Neural progenitor cell (in vitro differentiated cells): ENCODE measurements at regions not wholly inside any gene's neighbourhood (a gene's known extent, or its start where the extent isn't known, plus 50 kb on each side); places are given as distances from the start of the nearest gene placed in this dataset.
"Not testable (repeated sequence)": the region's sequence is repeated elsewhere in the genome, so short reads cannot be mapped to it uniquely, and the experiment has no call there.

ENCODE experiments used
- DNase-seq: peaks from one replicate; pipeline ENCODE4 v3.0.0-alpha.2; 2016; ENCODE audit warnings: low spot score
- H2AFZ ChIP-seq: fragments of 200-600 bp; sonication (generic); replicated peaks from 2 replicates; pipeline ENCODE4 v1.6.1; 2016; ENCODE audit warnings: antibody characterized with exemption
- H3F3A ChIP-seq: fragments of 200-600 bp; sonication (generic); 2 replicates; pipeline ENCODE4 v1.6.1; 2016; ENCODE audit warnings: antibody characterized with exemption, low read depth
- H3K27ac ChIP-seq: fragments of 200-600 bp; sonication (generic); 2 replicates; pipeline ENCODE4 v1.5.1; 2016; ENCODE audit warnings: mild to moderate bottlenecking
- H3K27me3 ChIP-seq: fragments of 200-600 bp; sonication (generic); 2 replicates; pipeline ENCODE4 v1.6.1; 2016; ENCODE audit warnings: mild to moderate bottlenecking, moderate library complexity
- H3K36me3 ChIP-seq: fragments of 200-600 bp; sonication (generic); 2 replicates; pipeline ENCODE4 v1.5.1; 2016
- H3K4me1 ChIP-seq: fragments of 200-600 bp; sonication (generic); 2 replicates; pipeline ENCODE4 v1.6.1; 2016; ENCODE audit warnings: mixed run types
- H3K4me2 ChIP-seq: fragments of 200-600 bp; sonication (generic); 2 replicates; pipeline ENCODE4 v1.6.1; 2016
- H3K4me3 ChIP-seq: fragments of 200-600 bp; sonication (generic); 2 replicates; pipeline ENCODE4 v1.5.1; 2016
- H3K79me2 ChIP-seq: fragments of 200-600 bp; sonication (generic); 2 replicates; pipeline ENCODE4 v1.6.1; 2016; ENCODE audit warnings: low read depth
- H3K9ac ChIP-seq: fragments of 200-600 bp; sonication (generic); 2 replicates; pipeline ENCODE4 v1.6.1; 2016
- H3K9me3 ChIP-seq: fragments of 200-600 bp; sonication (generic); 2 replicates; pipeline ENCODE4 v1.5.1; 2016; ENCODE audit warnings: low read depth
- H4K20me1 ChIP-seq: fragments of 200-600 bp; sonication (generic); 2 replicates; pipeline ENCODE4 v1.6.1; 2016; ENCODE audit warnings: low read depth
- H3K27ac Mint-ChIP-seq: 3 replicates; pipeline ENCODE4 v1.8.0; 2021; ENCODE audit warnings: mixed read lengths
- H3K27me3 Mint-ChIP-seq: 2 replicates; pipeline ENCODE4 v1.8.0; 2022; ENCODE audit warnings: low read depth, mild to moderate bottlenecking, inconsistent platforms, moderate library complexity, mixed read lengths; ENCODE audit not compliant: insufficient read depth
- H3K36me3 Mint-ChIP-seq: 3 replicates; pipeline ENCODE4 v1.8.0; 2021; ENCODE audit warnings: mixed read lengths
- H3K4me1 Mint-ChIP-seq: 3 replicates; pipeline ENCODE4 v1.8.0; 2021; ENCODE audit warnings: mixed read lengths
- H3K4me3 Mint-ChIP-seq: 3 replicates; pipeline ENCODE4 v1.8.0; 2021; ENCODE audit warnings: mild to moderate bottlenecking, moderate library complexity, mixed read lengths
- H3K9me3 Mint-ChIP-seq: 3 replicates; pipeline ENCODE4 v1.8.0; 2020; ENCODE audit warnings: mixed read lengths
- CTCF ChIP-seq: fragments of 200-600 bp; sonication (generic); IDR thresholded peaks from 2 replicates; pipeline ENCODE4 v1.5.1; 2017; ENCODE audit warnings: antibody characterized with exemption, mild to moderate bottlenecking
- EZH2 ChIP-seq: fragments of 200-600 bp; sonication (generic); IDR thresholded peaks from 2 replicates; pipeline ENCODE4 v1.6.1; 2017; ENCODE audit warnings: antibody characterized with exemption, mild to moderate bottlenecking, moderate library complexity
- EZH2phosphoT487 ChIP-seq: fragments of 200-600 bp; sonication (generic); IDR thresholded peaks from 2 replicates; pipeline ENCODE4 v1.6.1; 2017; ENCODE audit warnings: antibody characterized with exemption

DNA sequence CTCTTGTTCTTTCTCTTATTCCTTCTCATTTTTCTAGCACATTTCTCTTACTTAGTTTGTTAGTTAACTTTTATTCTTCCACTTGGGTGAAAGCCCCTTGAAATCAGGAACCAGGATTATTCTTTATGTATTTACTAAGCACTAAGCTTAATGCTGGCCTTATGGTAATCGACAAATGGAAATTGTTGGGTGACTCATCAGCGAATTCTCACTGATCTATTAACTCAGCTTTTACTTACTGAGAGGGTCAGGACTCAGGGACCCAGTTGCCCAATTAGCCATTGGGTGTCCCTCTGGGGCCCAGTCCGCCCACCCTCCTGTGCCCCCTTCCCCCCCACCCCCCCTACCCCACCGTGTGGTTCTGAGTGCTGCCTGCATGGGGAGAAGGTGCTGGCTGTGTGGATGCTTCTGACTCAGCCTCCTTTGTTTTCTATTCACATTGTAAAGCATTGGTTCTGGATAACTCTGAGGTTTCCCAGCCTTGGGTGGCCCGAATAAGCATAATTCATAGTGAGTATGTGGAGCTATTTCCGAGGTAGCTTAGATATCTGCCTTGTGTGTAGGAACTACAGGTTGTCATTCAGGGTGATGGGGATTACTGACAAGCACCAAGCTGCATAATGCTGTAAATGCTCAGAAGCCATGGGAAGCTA lies 240.9 kb downstream of the FGF9 start:
- no peak overlapping the region for H3K27ac ChIP-seq
- H3F3A ChIP-seq: no peaks in the 10 kb centered on the region
- no peaks in the 10 kb centered on the region for H3K27me3 ChIP-seq
- H3K9me3 ChIP-seq: no peaks in the 10 kb centered on the region
- H3K4me1 Mint-ChIP-seq: peaks cover 10% of the 10 kb centered on the region
- no peaks in the 10 kb centered on the region for H3K4me1 ChIP-seq
- H3K9ac ChIP-seq: no peak overlapping the region
- H3K4me3 Mint-ChIP-seq: no peak overlapping the region
- TF ChIP-seq EZH2: no peak
- no peak for TF ChIP-seq CTCF
- H3K4me2 ChIP-seq: no peak overlapping the region
- peaks cover 4% of the 10 kb centered on the region for H3K9me3 Mint-ChIP-seq
- DNase-seq: no peak
- no peaks in the 10 kb centered on the region for H3K36me3 ChIP-seq
- no peaks in the 10 kb centered on the region for H3K36me3 Mint-ChIP-seq
- H3K4me3 ChIP-seq: no peak overlapping the region
- no peaks in the 10 kb centered on the region for H4K20me1 ChIP-seq
- H3K79me2 ChIP-seq: no peaks in the 10 kb centered on the region
- no peak overlapping the region for H2AFZ ChIP-seq
- no peak overlapping the region for H3K27ac Mint-ChIP-seq
- peaks cover 7% of the 10 kb centered on the region for H3K27me3 Mint-ChIP-seq

- Mint-ChIP-seq H3K4me1 (peaks cover 10% of the 10 kb centered on the region), H3K27me3 (peaks cover 7% of the 10 kb centered on the region), H3K27ac (no peak overlapping the region), H3K4me3 (no peak overlapping the region), H3K36me3 (no peaks in the 10 kb centered on the region), H3K9me3 (peaks cover 4% of the 10 kb centered on the region)
- DNase-seq: peak; percentile 68
- Histone ChIP-seq H3K36me3 (no peaks in the 10 kb centered on the region), H3K4me3 (no peak overlapping the region), H3K27ac (no peak overlapping the region), H3K4me1 (no peaks in the 10 kb centered on the region), H3F3A (no peaks in the 10 kb centered on the region), H2AFZ (peak overlapping the region; percentile 60), H3K79me2 (no peaks in the 10 kb centered on the region), H4K20me1 (no peaks in the 10 kb centered on the region), H3K27me3 (no peaks in the 10 kb centered on the region), H3K9me3 (no peaks in the 10 kb centered on the region), H3K4me2 (no peak overlapping the region), H3K9ac (no peak overlapping the region)
- TF ChIP-seq CTCF (peak; percentile 71), EZH2 (no peak)
Measured at GRCh38 chr13:21913010-21913409, 242.1 kb downstream of the FGF9 start.

GRCh38 chr13:21917086-21918015 lies 246.5 kb downstream of the FGF9 start:
- no peak overlapping the region for H3K27ac Mint-ChIP-seq
- no peak overlapping the region for H3K4me2 ChIP-seq
- no peak overlapping the region for H3K4me3 Mint-ChIP-seq
- no peaks in the 10 kb centered on the region for H3K36me3 Mint-ChIP-seq
- no peaks in the 10 kb centered on the region for H3K4me1 Mint-ChIP-seq
- H3F3A ChIP-seq: no peaks in the 10 kb centered on the region
- H3K4me3 ChIP-seq: no peak overlapping the region
- no peak overlapping the region for H3K27ac ChIP-seq
- no peaks in the 10 kb centered on the region for H3K9me3 ChIP-seq
- no peaks in the 10 kb centered on the region for H4K20me1 ChIP-seq
- H2AFZ ChIP-seq: no peak overlapping the region
- H3K9ac ChIP-seq: no peak overlapping the region
- H3K27me3 Mint-ChIP-seq: peaks cover 2% of the 10 kb centered on the region
- no peak for TF ChIP-seq EZH2
- no peak for TF ChIP-seq EZH2phosphoT487
- TF ChIP-seq CTCF: no peak
- no peak for DNase-seq
- H3K36me3 ChIP-seq: no peaks in the 10 kb centered on the region
- H3K4me1 ChIP-seq: no peaks in the 10 kb centered on the region
- H3K79me2 ChIP-seq: no peaks in the 10 kb centered on the region
- H3K9me3 Mint-ChIP-seq: peaks cover 7% of the 10 kb centered on the region
- no peaks in the 10 kb centered on the region for H3K27me3 ChIP-seq

GRCh38 chr13:21920802-21921201 lies 249.9 kb downstream of the FGF9 start:
- not testable (repeated sequence) for H3K9me3 Mint-ChIP-seq, H3K9me3 ChIP-seq, H3K4me3 ChIP-seq, H3K36me3 Mint-ChIP-seq, H3K27ac Mint-ChIP-seq, H3F3A ChIP-seq, H3K27ac ChIP-seq, H3K4me3 Mint-ChIP-seq, H3K27me3 ChIP-seq, H3K4me2 ChIP-seq, DNase-seq, H3K79me2 ChIP-seq, H4K20me1 ChIP-seq, H3K9ac ChIP-seq, H3K4me1 Mint-ChIP-seq, H2AFZ ChIP-seq, H3K36me3 ChIP-seq, H3K27me3 Mint-ChIP-seq, H3K4me1 ChIP-seq
